ENCODE measurements at regions not wholly inside any gene's neighbourhood (a gene's known extent, or its start where the extent isn't known, plus 50 kb on each side); places are given as distances from the start of the nearest gene placed in this dataset.

GRCh38 chr14:97726676-97727075, 929.5 kb downstream of the VRK1 start:
- Histone ChIP-seq H3K4me3 (ENCODE audit: low read depth in 2 of 2, low read length in 1 of 2) (no peak overlapping the region), H3K27me3 (ENCODE audit: insufficient read depth) (no peaks in the 10 kb centered on the region), H3K4me1 (ENCODE audit: control insufficient read depth in 1 of 2, insufficient read depth in 2 of 2, low read depth in 1 of 2, low read length in 1 of 2) (no peaks in the 10 kb centered on the region), H3K27ac (ENCODE audit: low read depth in 2 of 2, low read length in 1 of 2) (no peak overlapping the region), H3K4me2 (no peak overlapping the region), H3K9me3 (no peaks in the 10 kb centered on the region), H3K36me3 (replicated peaks in 1 of 2; ENCODE audit: control insufficient read depth in 1 of 2, insufficient read depth in 2 of 2, low read length in 1 of 2) (no peaks in the 10 kb centered on the region), H4K20me1 (ENCODE audit: insufficient read depth) (no peaks in the 10 kb centered on the region), H3K9ac (no peak overlapping the region), H3K9me2 (no peaks in the 10 kb centered on the region), H3K79me2 (ENCODE audit: insufficient read depth) (no peaks in the 10 kb centered on the region), H3F3A (replicated peaks; ENCODE audit: insufficient read depth) (no peaks in the 10 kb centered on the region), H2AFZ (ENCODE audit: low read depth) (no peak overlapping the region)
- POLR2A ChIA-PET, result no interaction called here
- CTCF ChIA-PET, result no interaction called here
- DNase-seq, result no peak
- TF ChIP-seq, protein P1, sequence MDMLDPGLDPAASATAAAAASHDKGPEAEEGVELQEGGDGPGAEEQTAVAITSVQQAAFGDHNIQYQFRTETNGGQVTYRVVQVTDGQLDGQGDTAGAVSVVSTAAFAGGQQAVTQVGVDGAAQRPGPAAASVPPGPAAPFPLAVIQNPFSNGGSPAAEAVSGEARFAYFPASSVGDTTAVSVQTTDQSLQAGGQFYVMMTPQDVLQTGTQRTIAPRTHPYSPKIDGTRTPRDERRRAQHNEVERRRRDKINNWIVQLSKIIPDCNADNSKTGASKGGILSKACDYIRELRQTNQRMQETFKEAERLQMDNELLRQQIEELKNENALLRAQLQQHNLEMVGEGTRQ (IDR thresholded peaks at IDR 0.05; ENCODE audit: borderline replicate concordance, low read depth, low read length), result no peak
- TF ChIP-seq FOXM1 (IDR thresholded peaks at IDR 0.05; ENCODE audit: low read depth) (no peak), MXI1 (IDR thresholded peaks at IDR 0.05; ENCODE audit: low read depth, low read length) (no peak), FOSL2 (IDR thresholded peaks at IDR 0.05; ENCODE audit: borderline replicate concordance, low read depth) (no peak), SMC3 (IDR thresholded peaks at IDR 0.05; ENCODE audit: low read depth, low read length) (no peak), RCOR1 (IDR thresholded peaks at IDR 0.05; ENCODE audit: low read length) (no peak), ELF1 (IDR thresholded peaks at IDR 0.05) (no peak), MEF2A (IDR thresholded peaks at IDR 0.05; ENCODE audit: borderline replicate concordance, low read depth) (no peak), PBX3 (IDR thresholded peaks at IDR 0.05) (no peak), ZBTB33 (IDR thresholded peaks at IDR 0.05; ENCODE audit: borderline replicate concordance, low read depth) (no peak), CHD2 (IDR thresholded peaks at IDR 0.05; ENCODE audit: low read length, partially characterized antibody) (no peak), REST (IDR thresholded peaks at IDR 0.05; ENCODE audit: low read depth, low read length) (no peak), SIN3A (IDR thresholded peaks at IDR 0.05; ENCODE audit: borderline replicate concordance, low read depth, low read length) (no peak), GABPA (IDR thresholded peaks at IDR 0.05; ENCODE audit: low read depth) (no peak), EZH2phosphoT487 (IDR thresholded peaks at IDR 0.05; ENCODE audit: borderline replicate concordance, low read depth) (no peak), JUND (IDR thresholded peaks at IDR 0.05) (no peak)
- TF ChIP-seq, protein P2, sequence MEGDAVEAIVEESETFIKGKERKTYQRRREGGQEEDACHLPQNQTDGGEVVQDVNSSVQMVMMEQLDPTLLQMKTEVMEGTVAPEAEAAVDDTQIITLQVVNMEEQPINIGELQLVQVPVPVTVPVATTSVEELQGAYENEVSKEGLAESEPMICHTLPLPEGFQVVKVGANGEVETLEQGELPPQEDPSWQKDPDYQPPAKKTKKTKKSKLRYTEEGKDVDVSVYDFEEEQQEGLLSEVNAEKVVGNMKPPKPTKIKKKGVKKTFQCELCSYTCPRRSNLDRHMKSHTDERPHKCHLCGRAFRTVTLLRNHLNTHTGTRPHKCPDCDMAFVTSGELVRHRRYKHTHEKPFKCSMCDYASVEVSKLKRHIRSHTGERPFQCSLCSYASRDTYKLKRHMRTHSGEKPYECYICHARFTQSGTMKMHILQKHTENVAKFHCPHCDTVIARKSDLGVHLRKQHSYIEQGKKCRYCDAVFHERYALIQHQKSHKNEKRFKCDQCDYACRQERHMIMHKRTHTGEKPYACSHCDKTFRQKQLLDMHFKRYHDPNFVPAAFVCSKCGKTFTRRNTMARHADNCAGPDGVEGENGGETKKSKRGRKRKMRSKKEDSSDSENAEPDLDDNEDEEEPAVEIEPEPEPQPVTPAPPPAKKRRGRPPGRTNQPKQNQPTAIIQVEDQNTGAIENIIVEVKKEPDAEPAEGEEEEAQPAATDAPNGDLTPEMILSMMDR (IDR thresholded peaks at IDR 0.05), result no peak
- TF ChIP-seq, protein P3, sequence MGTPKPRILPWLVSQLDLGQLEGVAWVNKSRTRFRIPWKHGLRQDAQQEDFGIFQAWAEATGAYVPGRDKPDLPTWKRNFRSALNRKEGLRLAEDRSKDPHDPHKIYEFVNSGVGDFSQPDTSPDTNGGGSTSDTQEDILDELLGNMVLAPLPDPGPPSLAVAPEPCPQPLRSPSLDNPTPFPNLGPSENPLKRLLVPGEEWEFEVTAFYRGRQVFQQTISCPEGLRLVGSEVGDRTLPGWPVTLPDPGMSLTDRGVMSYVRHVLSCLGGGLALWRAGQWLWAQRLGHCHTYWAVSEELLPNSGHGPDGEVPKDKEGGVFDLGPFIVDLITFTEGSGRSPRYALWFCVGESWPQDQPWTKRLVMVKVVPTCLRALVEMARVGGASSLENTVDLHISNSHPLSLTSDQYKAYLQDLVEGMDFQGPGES (IDR thresholded peaks at IDR 0.05; ENCODE audit: low read depth, low read length), result no peak
- TF ChIP-seq, protein P4, sequence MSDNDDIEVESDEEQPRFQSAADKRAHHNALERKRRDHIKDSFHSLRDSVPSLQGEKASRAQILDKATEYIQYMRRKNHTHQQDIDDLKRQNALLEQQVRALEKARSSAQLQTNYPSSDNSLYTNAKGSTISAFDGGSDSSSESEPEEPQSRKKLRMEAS (IDR thresholded peaks at IDR 0.05; ENCODE audit: low read depth), result no peak
- TF ChIP-seq, protein P5, sequence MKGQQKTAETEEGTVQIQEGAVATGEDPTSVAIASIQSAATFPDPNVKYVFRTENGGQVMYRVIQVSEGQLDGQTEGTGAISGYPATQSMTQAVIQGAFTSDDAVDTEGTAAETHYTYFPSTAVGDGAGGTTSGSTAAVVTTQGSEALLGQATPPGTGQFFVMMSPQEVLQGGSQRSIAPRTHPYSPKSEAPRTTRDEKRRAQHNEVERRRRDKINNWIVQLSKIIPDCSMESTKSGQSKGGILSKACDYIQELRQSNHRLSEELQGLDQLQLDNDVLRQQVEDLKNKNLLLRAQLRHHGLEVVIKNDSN (IDR thresholded peaks at IDR 0.05; ENCODE audit: borderline replicate concordance, low read depth), result no peak
- WGBS (ENCODE audit: low lambda C conversion rate), result 12% methylated on average over 3 of the region's 3 CpGs

All from SK-N-SH (cell line).